ENCODE measurements at regions not wholly inside any gene's neighbourhood (a gene's known extent, or its start where the extent isn't known, plus 50 kb on each side); places are given as distances from the start of the nearest gene placed in this dataset.

DNA sequence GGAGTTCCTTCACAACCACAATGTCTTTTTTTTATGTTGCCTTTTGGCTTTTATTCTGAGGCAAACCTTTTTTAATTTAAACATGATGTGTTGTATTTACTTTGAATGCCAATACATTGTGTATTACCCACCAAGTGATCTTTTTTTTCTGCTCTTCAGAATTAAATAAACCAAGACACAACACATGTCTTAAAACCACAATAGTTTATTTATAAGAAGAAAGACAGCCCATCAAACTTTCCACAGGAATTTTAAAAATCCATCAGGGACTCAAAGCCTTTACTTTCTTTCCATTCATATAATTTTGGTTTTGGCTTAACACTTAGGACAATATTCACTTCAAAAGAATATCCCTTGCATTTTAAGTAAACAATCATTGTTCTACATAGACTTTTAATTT is 321.8 kb upstream of the MEF2C start:
- TF ChIP-seq EZH2 (IDR thresholded peaks at IDR 0.05; ENCODE audit: insufficient read depth, poor library complexity, severe bottlenecking) (no peak), EZH2phosphoT487 (IDR thresholded peaks at IDR 0.05; ENCODE audit: insufficient read depth, low read depth) (no peak)
